OCI-LY3 (cell line): ENCODE measurements at regions not wholly inside any gene's neighbourhood (a gene's known extent, or its start where the extent isn't known, plus 50 kb on each side); places are given as distances from the start of the nearest gene placed in this dataset.

Experiments used
- H2AFZ ChIP-seq: fragments of 200-600, 300-600 bp; shearing (Covaris generic); 2 replicates; pipeline ENCODE4 v1.6.0; 2014; ENCODE audit warnings: antibody characterized with exemption, low read depth, low read length
- H3K27ac ChIP-seq: fragments of 200-600, 300-600 bp; sonication (generic); 2 replicates; pipeline ENCODE4 v1.5.1; 2014; ENCODE audit warnings: mild to moderate bottlenecking, low read length, moderate library complexity, mixed read lengths
- H3K27me3 ChIP-seq: fragments of 200-600, 300-600 bp; sonication (generic); 2 replicates; pipeline ENCODE4 v1.6.1; 2014; ENCODE audit warnings: low read depth, low read length, mixed read lengths
- H3K36me3 ChIP-seq: fragments of 200-600, 300-600 bp; sonication (generic); replicated peaks from 2 replicates; pipeline ENCODE3; 2014; ENCODE audit warnings: low read depth, low read length, mixed read lengths
- H3K4me1 ChIP-seq: fragments of 300-600, 200-600 bp; sonication (generic); 2 replicates; pipeline ENCODE4 v1.6.1; 2014; ENCODE audit warnings: low read length, mixed read lengths
- H3K4me2 ChIP-seq: fragments of 200-600, 300-600 bp; sonication (generic); 2 replicates; pipeline ENCODE4 v1.6.1; 2014; ENCODE audit warnings: low read length, mixed read lengths
- H3K4me3 ChIP-seq: fragments of 300-600, 200-600 bp; sonication (generic); 2 replicates; pipeline ENCODE4 v1.5.1; 2014; ENCODE audit warnings: antibody characterized with exemption, mild to moderate bottlenecking, low read length, moderate library complexity
- H3K79me2 ChIP-seq: fragments of 300-600, 200-600 bp; shearing (Covaris generic); 2 replicates; pipeline ENCODE4 v1.6.1; 2014; ENCODE audit warnings: mild to moderate bottlenecking, low read length, mixed read lengths
- H3K9ac ChIP-seq: fragments of 300-600, 200-600 bp; shearing (Covaris generic); 2 replicates; pipeline ENCODE4 v1.6.0; 2014; ENCODE audit warnings: mild to moderate bottlenecking, low read length, moderate library complexity
- H3K9me3 ChIP-seq: fragments of 200-600, 300-600 bp; shearing (Covaris generic); 2 replicates; pipeline ENCODE4 v1.6.1; 2014; ENCODE audit warnings: low read length, mixed read lengths; ENCODE audit not compliant: insufficient read depth
- H4K20me1 ChIP-seq: fragments of 200-600, 300-600 bp; sonication (generic); 2 replicates; pipeline ENCODE4 v1.6.1; 2016; ENCODE audit warnings: low read length, mixed read lengths; ENCODE audit not compliant: insufficient read depth
- EZH2phosphoT487 ChIP-seq: fragments of 200-600 bp; shearing (Covaris generic); IDR thresholded peaks from 2 replicates; pipeline ENCODE4 v1.6.1; 2018; ENCODE audit warnings: antibody characterized with exemption, mixed run types, low read depth
- TF ChIP-seq, protein P1 (sequence below): fragments of 200-600, 300-600 bp; sonication (generic); IDR thresholded peaks from 2 replicates; pipeline ENCODE4 v1.5.1; 2014; ENCODE audit warnings: antibody characterized with exemption, low read length, low read depth

- Histone ChIP-seq H3K9me3 (no peaks in the 10 kb centered on the region), H4K20me1 (no peaks in the 10 kb centered on the region), H2AFZ (no peak overlapping the region), H3K9ac (no peak overlapping the region), H3K4me3 (no peak overlapping the region), H3K27me3 (no peaks in the 10 kb centered on the region), H3K27ac (no peak overlapping the region), H3K4me1 (peaks cover 6% of the 10 kb centered on the region; the same call in 1 of the 2 replicates), H3K4me2 (no peak overlapping the region), H3K36me3 (no peaks in the 10 kb centered on the region), H3K79me2 (no peaks in the 10 kb centered on the region)
- no peak for TF ChIP-seq EZH2phosphoT487
- TF ChIP-seq, protein P1, sequence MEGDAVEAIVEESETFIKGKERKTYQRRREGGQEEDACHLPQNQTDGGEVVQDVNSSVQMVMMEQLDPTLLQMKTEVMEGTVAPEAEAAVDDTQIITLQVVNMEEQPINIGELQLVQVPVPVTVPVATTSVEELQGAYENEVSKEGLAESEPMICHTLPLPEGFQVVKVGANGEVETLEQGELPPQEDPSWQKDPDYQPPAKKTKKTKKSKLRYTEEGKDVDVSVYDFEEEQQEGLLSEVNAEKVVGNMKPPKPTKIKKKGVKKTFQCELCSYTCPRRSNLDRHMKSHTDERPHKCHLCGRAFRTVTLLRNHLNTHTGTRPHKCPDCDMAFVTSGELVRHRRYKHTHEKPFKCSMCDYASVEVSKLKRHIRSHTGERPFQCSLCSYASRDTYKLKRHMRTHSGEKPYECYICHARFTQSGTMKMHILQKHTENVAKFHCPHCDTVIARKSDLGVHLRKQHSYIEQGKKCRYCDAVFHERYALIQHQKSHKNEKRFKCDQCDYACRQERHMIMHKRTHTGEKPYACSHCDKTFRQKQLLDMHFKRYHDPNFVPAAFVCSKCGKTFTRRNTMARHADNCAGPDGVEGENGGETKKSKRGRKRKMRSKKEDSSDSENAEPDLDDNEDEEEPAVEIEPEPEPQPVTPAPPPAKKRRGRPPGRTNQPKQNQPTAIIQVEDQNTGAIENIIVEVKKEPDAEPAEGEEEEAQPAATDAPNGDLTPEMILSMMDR: no peak
Measured at GRCh38 chr2:7878786-7879482, 802.9 kb upstream of the ID2 start.

- Histone ChIP-seq H3K9ac (no peak overlapping the region), H3K4me2 (no peak overlapping the region), H2AFZ (no peak overlapping the region), H3K4me1 (peaks cover 6% of the 10 kb centered on the region; the same call in 1 of the 2 replicates), H3K27me3 (no peaks in the 10 kb centered on the region), H3K27ac (no peak overlapping the region), H4K20me1 (no peaks in the 10 kb centered on the region), H3K36me3 (no peaks in the 10 kb centered on the region), H3K4me3 (no peak overlapping the region), H3K79me2 (no peaks in the 10 kb centered on the region), H3K9me3 (no peaks in the 10 kb centered on the region)
- TF ChIP-seq, protein P1: no peak
- no peak for TF ChIP-seq EZH2phosphoT487
Measured at GRCh38 chr2:7879483-7879835, 802.4 kb upstream of the ID2 start.

DNA sequence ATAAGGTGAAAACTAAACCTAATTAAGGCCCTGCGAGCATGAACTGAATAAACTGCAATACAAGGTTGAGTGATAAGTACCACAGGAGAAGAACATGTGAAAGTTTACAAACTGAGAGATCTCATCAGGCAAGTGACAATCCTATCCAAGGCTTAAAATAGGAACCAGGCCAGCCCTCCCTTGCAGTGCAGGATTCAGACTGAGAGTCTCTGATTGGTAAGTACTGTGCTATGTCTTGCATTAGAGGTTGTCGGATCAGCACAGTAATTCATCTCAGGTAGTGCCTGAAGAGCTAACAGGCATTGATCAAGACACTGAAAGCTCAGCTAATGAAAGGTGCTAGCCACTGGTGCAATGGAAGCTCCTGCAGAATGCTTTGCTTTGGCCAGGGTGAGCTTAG lies 801.7 kb upstream of the ID2 start:
- no peak overlapping the region for H3K27ac ChIP-seq
- H3K36me3 ChIP-seq: no peaks in the 10 kb centered on the region
- H3K9me3 ChIP-seq: no peaks in the 10 kb centered on the region
- H3K79me2 ChIP-seq: no peaks in the 10 kb centered on the region
- no peak overlapping the region for H3K4me2 ChIP-seq
- no peaks in the 10 kb centered on the region for H4K20me1 ChIP-seq
- TF ChIP-seq, protein P1: no peak
- TF ChIP-seq EZH2phosphoT487: no peak
- H2AFZ ChIP-seq: no peak overlapping the region
- H3K27me3 ChIP-seq: no peaks in the 10 kb centered on the region
- H3K9ac ChIP-seq: no peak overlapping the region
- H3K4me3 ChIP-seq: no peak overlapping the region
- peaks cover 6% of the 10 kb centered on the region; the same call in 1 of the 2 replicates for H3K4me1 ChIP-seq

DNA sequence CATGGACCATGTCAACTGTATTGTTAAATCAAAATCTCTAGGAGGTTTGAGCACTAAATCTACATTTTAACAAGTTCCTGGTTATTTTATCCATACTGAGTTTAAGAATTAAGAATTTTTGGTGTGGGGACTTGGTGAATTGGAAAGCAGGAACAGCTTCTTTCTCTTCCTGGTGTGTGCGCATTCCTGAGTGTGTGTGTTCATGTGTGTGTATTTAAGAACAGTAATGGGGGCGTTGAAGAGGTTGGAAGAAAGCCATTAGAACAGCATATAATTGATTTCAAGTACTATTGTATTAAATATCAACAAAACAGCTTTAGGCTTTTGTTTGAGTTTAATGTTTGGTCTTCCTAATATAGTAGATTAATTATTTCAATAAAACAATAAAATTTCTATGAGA lies 801.3 kb upstream of the ID2 start:
- peaks cover 6% of the 10 kb centered on the region; the same call in 1 of the 2 replicates for H3K4me1 ChIP-seq
- no peak overlapping the region for H3K27ac ChIP-seq
- no peaks in the 10 kb centered on the region for H4K20me1 ChIP-seq
- H3K9ac ChIP-seq: no peak overlapping the region
- H3K27me3 ChIP-seq: no peaks in the 10 kb centered on the region
- no peak for TF ChIP-seq EZH2phosphoT487
- TF ChIP-seq, protein P1: no peak
- no peaks in the 10 kb centered on the region for H3K36me3 ChIP-seq
- H3K9me3 ChIP-seq: no peaks in the 10 kb centered on the region
- H2AFZ ChIP-seq: no peak overlapping the region
- no peaks in the 10 kb centered on the region for H3K79me2 ChIP-seq
- no peak overlapping the region for H3K4me2 ChIP-seq
- no peak overlapping the region for H3K4me3 ChIP-seq
